HG02884 (cell line): ENCODE measurements at regions not wholly inside any gene's neighbourhood (a gene's known extent, or its start where the extent isn't known, plus 50 kb on each side); places are given as distances from the start of the nearest gene placed in this dataset.

Source experiments
- ATAC-seq: cut with Tn5 transposase; IDR thresholded peaks from one replicate; pipeline ENCODE4 v1.9.1; 2021; ENCODE audit warnings: mild to moderate bottlenecking, moderate library complexity; ENCODE audit not compliant: unreplicated experiment

- no peak for ATAC-seq
Measured at GRCh38 chr20:22781869-22782268, 197.5 kb upstream of the FOXA2 start.

GRCh38 chr20:22789676-22790075, 205.3 kb upstream of the FOXA2 start:
- no peak for ATAC-seq

- no peak for ATAC-seq
Measured at GRCh38 chr20:22791396-22791795, 207.0 kb upstream of the FOXA2 start.

GRCh38 chr20:22791877-22792525, 207.6 kb upstream of the FOXA2 start:
- no peak for ATAC-seq

- ATAC-seq, result no peak
Measured at GRCh38 chr20:22794200-22794599, 209.8 kb upstream of the FOXA2 start.

- ATAC-seq, result no peak
Measured at GRCh38 chr20:22795433-22795832, 211.1 kb upstream of the FOXA2 start.

GRCh38 chr20:22795871-22796270, 211.5 kb upstream of the FOXA2 start:
- ATAC-seq, result no peak

GRCh38 chr20:22796469-22797077, 212.2 kb upstream of the FOXA2 start:
- ATAC-seq, result no peak

GRCh38 chr20:22797103-22797502, 212.7 kb upstream of the FOXA2 start:
- ATAC-seq, result no peak

- ATAC-seq, result no peak
Measured at GRCh38 chr20:22799687-22800086, 215.3 kb upstream of the FOXA2 start.

GRCh38 chr20:22800129-22800528, 215.8 kb upstream of the FOXA2 start:
- no peak for ATAC-seq

GRCh38 chr20:22801528-22801927, 217.2 kb upstream of the FOXA2 start:
- no peak for ATAC-seq

- ATAC-seq, result no peak
Measured at GRCh38 chr20:22802296-22802695, 217.9 kb upstream of the FOXA2 start.

GRCh38 chr20:22805219-22805618, 220.8 kb upstream of the FOXA2 start:
- ATAC-seq, result no peak

- no peak for ATAC-seq
Measured at GRCh38 chr20:22805996-22806395, 221.6 kb upstream of the FOXA2 start.

- no peak for ATAC-seq
Measured at GRCh38 chr20:22807045-22807444, 222.7 kb upstream of the FOXA2 start.

GRCh38 chr20:22807646-22808244, 223.4 kb upstream of the FOXA2 start:
- no peak for ATAC-seq

- no peak for ATAC-seq
Measured at GRCh38 chr20:22808628-22809027, 224.3 kb upstream of the FOXA2 start.

GRCh38 chr20:22810030-22810429, 225.1 kb upstream of the SSTR4 start:
- ATAC-seq, result no peak

GRCh38 chr20:22810626-22811569, 224.2 kb upstream of the SSTR4 start:
- ATAC-seq, result no peak

GRCh38 chr20:22814471-22815205, 220.5 kb upstream of the SSTR4 start:
- no peak for ATAC-seq
